GM03348 (cell line): ENCODE measurements at regions not wholly inside any gene's neighbourhood (a gene's known extent, or its start where the extent isn't known, plus 50 kb on each side); places are given as distances from the start of the nearest gene placed in this dataset.

Experiments
- DNase-seq: peaks from one replicate; pipeline ENCODE4 v3.0.0; 2012; ENCODE audit warnings: low spot score

- DNase-seq, result no peak
These were observed 419.2 kb downstream of the SLITRK6 start for GRCh38 chr13:85379991-85380390.

- no peak for DNase-seq
These were observed 419.8 kb downstream of the SLITRK6 start for GRCh38 chr13:85379433-85379832.

- no peak for DNase-seq
These were observed 421.4 kb downstream of the SLITRK6 start for GRCh38 chr13:85377783-85378182.

DNA sequence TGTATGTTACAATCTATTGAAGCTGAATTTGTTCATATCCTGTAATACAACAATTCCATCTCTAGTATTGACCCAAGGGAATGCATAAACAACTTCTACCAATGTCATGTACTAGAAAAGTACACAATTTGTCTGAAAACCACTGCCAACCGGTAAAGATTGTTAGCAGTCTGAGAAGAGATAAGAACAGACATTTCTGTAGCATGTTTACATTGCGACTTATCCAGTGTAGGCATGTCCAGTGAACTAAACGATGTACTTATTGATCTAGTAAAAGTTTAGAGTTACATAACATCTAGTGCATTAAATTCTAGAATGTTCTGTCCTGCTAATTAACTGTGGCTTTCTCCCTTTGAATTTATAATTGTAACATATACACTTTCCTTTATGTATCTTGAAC is 425.9 kb downstream of the SLITRK6 start:
- no peak for DNase-seq

- DNase-seq, result no peak
These were observed 428.0 kb downstream of the SLITRK6 start for GRCh38 chr13:85371254-85371653.

DNA sequence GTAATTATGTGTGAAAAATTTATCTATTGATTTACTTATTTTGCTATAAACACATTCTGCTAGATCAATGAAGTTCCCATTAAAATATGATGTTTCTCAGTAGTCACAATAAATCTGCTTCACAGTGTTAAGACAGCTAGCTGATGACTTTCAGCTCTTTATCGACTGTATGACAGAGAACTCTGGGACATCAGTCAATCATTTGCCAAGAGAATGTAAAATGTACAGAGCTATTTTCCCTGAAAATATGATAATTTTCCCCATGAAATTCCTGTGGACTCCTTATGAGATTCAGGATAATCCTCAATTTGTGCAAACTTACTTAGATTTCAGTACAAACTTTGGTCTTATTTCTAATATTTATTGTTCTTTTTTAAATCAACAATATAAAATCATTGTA is 430.5 kb downstream of the SLITRK6 start:
- DNase-seq, result no peak

DNA sequence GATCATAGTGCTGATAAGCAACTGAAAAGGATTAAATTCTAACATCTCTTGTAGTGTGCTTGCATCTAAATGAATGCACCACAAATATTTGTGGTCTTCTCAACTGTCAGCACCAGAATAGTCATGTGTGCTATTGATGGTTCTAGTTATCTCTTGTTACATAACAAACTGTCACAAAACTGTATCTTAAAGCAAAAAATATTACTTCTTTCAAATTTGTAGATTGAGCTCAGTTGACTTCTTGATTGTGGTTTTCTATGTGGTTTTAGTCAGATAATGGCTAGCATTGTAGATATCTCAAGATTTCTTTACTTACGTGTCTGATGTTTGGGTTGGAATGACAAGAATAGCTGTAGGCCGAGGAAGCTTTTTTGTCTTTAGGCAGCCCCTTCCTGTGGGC is 431.3 kb downstream of the SLITRK6 start:
- no peak for DNase-seq

- DNase-seq, result no peak
These were observed 432.3 kb downstream of the SLITRK6 start for GRCh38 chr13:85366759-85367417.

DNA sequence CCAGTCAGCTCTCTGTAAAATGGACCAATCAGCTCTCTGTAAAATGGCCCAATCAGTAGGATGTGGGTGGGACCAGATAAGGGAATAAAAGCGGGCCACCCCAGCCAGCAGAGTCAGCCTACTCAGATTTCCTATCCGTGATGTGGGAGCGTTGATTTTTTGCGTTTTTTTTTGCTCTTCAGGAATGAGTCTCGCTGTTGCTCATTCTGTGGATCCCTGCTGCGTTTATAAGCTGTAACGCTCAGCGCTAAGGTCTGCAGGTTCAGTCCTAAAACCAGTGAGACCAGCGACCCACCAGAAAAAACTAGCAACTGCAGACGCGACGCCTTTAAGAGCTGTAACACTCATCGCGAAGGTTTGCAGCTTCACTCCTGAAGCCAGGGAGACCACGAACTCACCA is 435.7 kb downstream of the SLITRK6 start:
- no peak for DNase-seq

DNA sequence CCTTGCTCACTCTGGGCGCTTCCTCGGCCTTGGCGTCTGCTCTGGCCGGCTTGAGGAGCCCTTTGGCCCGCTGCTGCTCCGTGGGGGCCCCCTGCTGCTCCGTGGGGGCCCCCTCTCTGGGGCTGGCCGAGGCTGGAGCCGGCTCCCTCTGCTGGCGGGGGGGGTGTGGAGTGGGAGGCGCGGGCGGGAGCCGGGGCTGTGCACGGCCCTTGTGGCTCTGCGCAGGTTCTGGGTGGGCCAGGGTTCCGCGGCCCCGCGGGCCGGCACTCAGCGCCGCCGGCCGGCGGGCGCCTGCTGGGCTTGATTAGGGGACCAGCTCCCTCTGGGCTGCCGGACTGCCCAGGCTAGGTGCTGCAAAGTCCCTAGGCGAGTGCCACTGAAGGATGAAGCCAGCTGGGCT is 436.2 kb downstream of the SLITRK6 start:
- DNase-seq, result no peak

GRCh38 chr13:85347251-85347650 is 452.0 kb downstream of the SLITRK6 start:
- DNase-seq, result no peak

DNA sequence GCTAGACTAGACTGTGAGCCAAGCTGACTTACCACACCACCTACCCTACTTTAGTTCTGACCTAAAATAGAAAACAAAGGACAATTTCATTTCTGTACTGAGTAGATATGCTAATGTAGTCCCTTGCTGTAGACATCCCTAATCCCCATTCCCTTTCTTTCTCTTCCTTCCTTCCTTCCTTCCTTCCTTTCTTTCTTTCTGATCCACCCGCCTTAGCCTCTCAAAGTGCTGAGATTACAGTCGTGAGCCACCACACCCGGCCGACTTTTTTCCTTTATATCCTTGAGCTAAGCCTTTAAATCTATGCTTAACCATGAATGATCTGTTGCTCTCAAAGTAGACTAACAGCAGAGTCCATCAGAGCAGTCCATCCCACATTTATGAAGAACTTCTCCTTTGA is 465.0 kb downstream of the SLITRK6 start:
- DNase-seq, result no peak

DNA sequence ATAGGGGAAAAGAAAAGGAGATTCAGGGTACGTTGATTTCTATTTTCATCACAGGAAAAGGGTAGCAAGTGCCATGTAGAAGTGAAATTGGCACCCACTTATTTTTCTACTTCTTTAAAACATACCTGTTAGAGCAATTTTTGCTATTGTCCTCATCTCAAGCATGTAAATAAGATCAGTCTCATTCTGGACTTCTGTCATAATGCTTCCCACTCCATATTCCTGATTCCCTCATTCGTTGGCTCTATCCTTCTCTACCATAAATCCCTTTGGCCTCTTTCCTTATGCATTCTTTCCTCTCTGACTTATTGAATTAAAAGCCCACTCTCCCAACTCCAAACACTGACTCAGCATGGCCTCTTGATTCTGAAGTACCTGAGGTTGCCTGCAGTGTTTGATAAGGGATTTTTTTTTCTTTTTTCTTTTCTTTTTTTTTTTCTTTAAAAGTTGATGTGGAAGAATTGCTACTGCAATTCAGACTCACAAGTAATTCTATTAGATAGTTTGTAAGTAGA is 465.7 kb downstream of the SLITRK6 start:
- no peak for DNase-seq

- no peak for DNase-seq
These were observed 466.6 kb downstream of the SLITRK6 start for GRCh38 chr13:85332615-85333014.

- DNase-seq, result no peak
These were observed 477.5 kb downstream of the SLITRK6 start for GRCh38 chr13:85321734-85322133.

- DNase-seq, result no peak
These were observed 481.4 kb downstream of the SLITRK6 start for GRCh38 chr13:85317781-85318180.

DNA sequence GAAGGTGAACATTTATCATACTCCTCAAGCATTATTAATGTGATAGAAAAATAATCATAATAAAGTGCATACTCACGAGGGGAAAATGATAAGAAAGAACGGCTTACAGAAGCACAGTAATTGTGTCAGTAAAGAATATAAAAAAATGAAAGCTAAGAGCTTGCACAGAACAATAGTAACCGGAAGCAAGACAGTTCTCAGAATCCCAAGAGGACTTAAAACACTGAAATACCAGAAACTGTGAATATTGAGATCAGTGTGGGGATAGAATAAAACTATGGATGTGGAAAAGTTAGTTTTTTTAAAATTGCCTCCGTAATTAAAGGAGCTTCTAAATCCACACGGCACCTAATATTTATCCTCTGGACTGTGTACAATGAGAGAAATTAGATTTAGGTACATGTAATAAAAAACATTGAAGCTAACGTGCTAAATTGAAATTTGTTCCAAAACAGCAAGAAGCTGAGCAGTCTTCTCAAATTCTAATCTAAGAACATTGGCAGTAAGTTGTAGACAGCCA is 482.7 kb downstream of the SLITRK6 start:
- no peak for DNase-seq

DNA sequence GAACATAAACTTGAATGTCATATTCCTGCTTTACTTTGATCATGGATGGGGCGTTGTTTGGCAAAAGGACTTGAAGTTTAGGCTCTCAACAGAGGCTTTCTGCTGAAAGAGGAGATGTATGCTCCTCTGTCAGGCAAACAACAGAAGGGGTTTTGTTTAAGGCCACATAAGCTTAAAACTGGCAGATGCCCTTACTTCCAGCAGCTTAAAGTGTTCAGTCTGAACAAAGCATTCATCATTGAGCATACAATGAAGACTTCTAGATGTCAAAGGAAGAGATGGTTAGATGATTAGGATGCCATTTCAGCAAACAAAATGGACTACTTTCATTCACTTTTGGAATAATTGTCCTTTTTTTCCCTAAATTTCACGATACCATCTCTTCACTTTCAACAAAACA is 484.5 kb downstream of the SLITRK6 start:
- DNase-seq, result no peak

DNA sequence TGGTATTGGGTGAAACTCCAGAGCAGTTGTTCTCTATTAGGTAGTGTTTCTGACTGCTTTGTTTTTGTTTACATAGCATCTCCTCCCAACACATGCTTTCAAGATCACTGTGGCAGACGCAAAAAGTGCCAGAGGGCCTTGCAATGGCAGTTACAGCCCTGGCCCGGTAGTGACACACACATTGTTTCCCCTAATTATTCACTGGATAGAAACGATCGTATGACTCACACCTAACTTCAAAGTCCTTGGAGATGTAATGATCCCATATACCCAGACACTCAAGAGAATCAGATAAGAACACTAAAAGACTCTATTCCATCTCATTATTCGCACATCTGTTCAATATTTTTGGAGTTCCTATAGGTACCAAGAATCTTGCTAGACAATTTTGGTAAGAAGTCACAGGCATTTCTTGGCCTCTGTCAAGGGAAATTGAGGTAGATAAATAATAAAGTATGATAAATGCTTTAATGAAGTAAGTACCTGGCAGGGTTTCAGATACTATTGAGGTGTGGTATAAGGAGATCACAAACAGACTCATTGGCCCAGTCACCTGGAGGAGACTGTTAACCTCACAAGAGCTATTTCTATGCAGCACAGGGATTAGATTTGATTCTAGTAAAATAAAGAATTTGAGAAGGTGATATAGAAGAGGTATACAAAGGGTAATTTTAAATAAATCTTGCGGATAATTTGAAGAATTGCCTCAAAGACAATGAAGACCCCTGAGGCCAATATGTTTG is 485.3 kb downstream of the SLITRK6 start:
- no peak for DNase-seq

GRCh38 chr13:85312071-85312470 is 487.1 kb downstream of the SLITRK6 start:
- DNase-seq, result no peak

- DNase-seq, result no peak
These were observed 495.6 kb downstream of the SLITRK6 start for GRCh38 chr13:85303630-85304029.

- no peak for DNase-seq
These were observed 500.8 kb downstream of the SLITRK6 start for GRCh38 chr13:85298387-85298924.

DNA sequence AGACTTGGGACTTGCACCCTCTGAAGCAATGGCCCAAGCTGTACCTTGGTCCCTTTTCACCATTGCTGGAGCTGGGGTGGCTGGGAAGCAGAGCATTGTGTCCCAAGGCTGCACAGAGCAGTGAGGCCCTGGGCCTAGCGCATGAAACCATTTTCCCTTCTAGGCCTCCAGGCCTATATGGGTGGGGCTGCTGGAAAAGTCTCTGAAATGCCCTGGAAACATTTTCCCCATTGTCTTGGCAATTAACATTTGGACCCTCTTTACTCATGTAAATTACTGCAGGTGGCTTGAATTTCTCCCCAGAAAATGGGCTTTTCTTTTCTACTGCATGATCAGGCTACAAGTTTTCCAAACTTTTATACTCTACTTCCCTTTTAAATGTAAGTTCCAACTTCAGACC is 510.5 kb downstream of the SLITRK6 start:
- no peak for DNase-seq
